Large intestine (tissue), 3 donors: ENCODE measurements at regions not wholly inside any gene's neighbourhood (a gene's known extent, or its start where the extent isn't known, plus 50 kb on each side); places are given as distances from the start of the nearest gene placed in this dataset.
A peak's percentile ranks its signal among the peaks of the same experiment; 100 is the strongest.
"Not testable (repeated sequence)": the region's sequence is repeated elsewhere in the genome, so short reads cannot be mapped to it uniquely, and the experiment has no call there.

Source experiments
- DNase-seq, 2 donors: peaks; one replicate each; pipeline versions ENCODE4 v3.0.0 to v3.0.0-alpha.2; 2013
- H3K27ac ChIP-seq: one replicate; pipeline ENCODE4 v1.5.1; 2013; ENCODE audit warnings: low read length
- H3K27me3 ChIP-seq: 2 replicates; pipeline ENCODE4 v1.6.1; 2013; ENCODE audit warnings: low read length; ENCODE audit not compliant: control insufficient read depth, insufficient read depth
- H3K36me3 ChIP-seq: 2 replicates; pipeline ENCODE4 v1.6.1; 2013; ENCODE audit warnings: low read length; ENCODE audit not compliant: control insufficient read depth, insufficient read depth
- H3K4me1 ChIP-seq: one replicate; pipeline ENCODE4 v1.6.1; 2013; ENCODE audit warnings: low read length; ENCODE audit not compliant: control insufficient read depth, insufficient read depth
- H3K4me3 ChIP-seq: one replicate; pipeline ENCODE4 v1.5.1; 2013; ENCODE audit warnings: low read length
- H3K9me3 ChIP-seq: one replicate; pipeline ENCODE4 v1.6.1; 2013; ENCODE audit warnings: mild to moderate bottlenecking, low read depth, low read length, moderate library complexity; ENCODE audit not compliant: control insufficient read depth
- WGBS: methylation state at CpG from one replicate; pipeline ENCODE4 v1.1.5; 2013; ENCODE audit warnings: low lambda C conversion rate; ENCODE audit not compliant: insufficient coverage; 5-methylcytosine and 5-hydroxymethylcytosine counted together

- no peak for DNase-seq
- WGBS: no CpG with 5 or more reads among the region's 3 CpGs
- Histone ChIP-seq H3K9me3 (no peaks in the 10 kb centered on the region), H3K27ac (no peak overlapping the region), H3K36me3 (no peaks in the 10 kb centered on the region), H3K4me1 (no peaks in the 10 kb centered on the region), H3K27me3 (no peaks in the 10 kb centered on the region), H3K4me3 (no peak overlapping the region)
Observed at GRCh38 chr2:65762068-65762467, 329.7 kb upstream of the SPRED2 start.

GRCh38 chr2:65754219-65754618 is 321.8 kb upstream of the SPRED2 start:
- no peaks in the 10 kb centered on the region for H3K4me1 ChIP-seq
- no peak overlapping the region for H3K27ac ChIP-seq
- H3K4me3 ChIP-seq: no peak overlapping the region
- H3K36me3 ChIP-seq: no peaks in the 10 kb centered on the region
- peak in 1 of 2 donors; percentile 6 for DNase-seq
- H3K27me3 ChIP-seq: no peaks in the 10 kb centered on the region
- no CpG with 5 or more reads among the region's 1 CpG for WGBS
- H3K9me3 ChIP-seq: no peaks in the 10 kb centered on the region

GRCh38 chr2:65751408-65751807 is 319.0 kb upstream of the SPRED2 start:
- H3K4me1 ChIP-seq: no peaks in the 10 kb centered on the region
- no peak for DNase-seq
- no CpG with 5 or more reads among the region's 2 CpGs for WGBS
- H3K9me3 ChIP-seq: no peaks in the 10 kb centered on the region
- H3K36me3 ChIP-seq: no peaks in the 10 kb centered on the region
- H3K27ac ChIP-seq: no peak overlapping the region
- H3K27me3 ChIP-seq: no peaks in the 10 kb centered on the region
- H3K4me3 ChIP-seq: no peak overlapping the region

- H3K9me3 ChIP-seq: no peaks in the 10 kb centered on the region
- no peak overlapping the region for H3K27ac ChIP-seq
- no peaks in the 10 kb centered on the region for H3K36me3 ChIP-seq
- no CpG with 5 or more reads among the region's 3 CpGs for WGBS
- no peak for DNase-seq
- no peak overlapping the region for H3K4me3 ChIP-seq
- H3K27me3 ChIP-seq: no peaks in the 10 kb centered on the region
- H3K4me1 ChIP-seq: no peaks in the 10 kb centered on the region
Observed at GRCh38 chr2:65749545-65749944, 317.1 kb upstream of the SPRED2 start.

- H3K4me3 ChIP-seq, H3K36me3 ChIP-seq, H3K9me3 ChIP-seq, H3K27me3 ChIP-seq, DNase-seq, H3K4me1 ChIP-seq, H3K27ac ChIP-seq: not testable (repeated sequence)
- WGBS: 93% methylated on average over 2 of the region's 4 CpGs
Observed at GRCh38 chr2:65747875-65748274, 315.5 kb upstream of the SPRED2 start.

GRCh38 chr2:65746931-65747675 is 314.7 kb upstream of the SPRED2 start:
- H3K36me3 ChIP-seq: no peaks in the 10 kb centered on the region
- DNase-seq: no peak
- WGBS: 78% methylated on average over 1 of the region's 11 CpGs
- H3K9me3 ChIP-seq: no peaks in the 10 kb centered on the region
- H3K4me3 ChIP-seq: no peak overlapping the region
- H3K4me1 ChIP-seq: no peaks in the 10 kb centered on the region
- H3K27ac ChIP-seq: no peak overlapping the region
- H3K27me3 ChIP-seq: no peaks in the 10 kb centered on the region

- Histone ChIP-seq H3K4me1 (no peaks in the 10 kb centered on the region), H3K9me3 (no peaks in the 10 kb centered on the region), H3K4me3 (no peak overlapping the region), H3K36me3 (no peaks in the 10 kb centered on the region), H3K27ac (no peak overlapping the region), H3K27me3 (no peaks in the 10 kb centered on the region)
- 100% methylated on average over 2 of the region's 6 CpGs for WGBS
- no peak for DNase-seq
Observed at GRCh38 chr2:65744477-65745200, 312.2 kb upstream of the SPRED2 start.

GRCh38 chr2:65742977-65743376 is 310.6 kb upstream of the SPRED2 start:
- Histone ChIP-seq H3K4me1 (no peaks in the 10 kb centered on the region), H3K9me3 (no peaks in the 10 kb centered on the region), H3K4me3 (no peak overlapping the region), H3K36me3 (no peaks in the 10 kb centered on the region), H3K27ac (no peak overlapping the region), H3K27me3 (no peaks in the 10 kb centered on the region)
- WGBS: 100% methylated on average over 1 of the region's 1 CpG
- DNase-seq: no peak

GRCh38 chr2:65739927-65740326 is 307.5 kb upstream of the SPRED2 start:
- Histone ChIP-seq H3K9me3 (no peaks in the 10 kb centered on the region), H3K27ac (no peak overlapping the region), H3K27me3 (no peaks in the 10 kb centered on the region), H3K36me3 (no peaks in the 10 kb centered on the region), H3K4me1 (no peaks in the 10 kb centered on the region), H3K4me3 (no peak overlapping the region)
- no peak for DNase-seq
- no CpG with 5 or more reads among the region's 1 CpG for whole genome bisulfite sequencing

- Histone ChIP-seq H3K27ac (no peak overlapping the region), H3K36me3 (no peaks in the 10 kb centered on the region), H3K27me3 (no peaks in the 10 kb centered on the region), H3K4me1 (no peaks in the 10 kb centered on the region), H3K4me3 (no peak overlapping the region), H3K9me3 (no peaks in the 10 kb centered on the region)
- no peak for DNase-seq
- no CpG with 5 or more reads among the region's 4 CpGs for WGBS
Observed at GRCh38 chr2:65737452-65738011, 305.1 kb upstream of the SPRED2 start.
